H1 (cell line): ENCODE measurements at regions not wholly inside any gene's neighbourhood (a gene's known extent, or its start where the extent isn't known, plus 50 kb on each side); places are given as distances from the start of the nearest gene placed in this dataset.

Source experiments
- GABPA ChIP-seq: IDR thresholded peaks from 2 replicates; pipeline ENCODE4 v1.6.1; 2011; ENCODE audit warnings: mild to moderate bottlenecking, low read length, moderate library complexity, borderline replicate concordance; ENCODE audit not compliant: insufficient read depth
- RAD21 ChIP-seq, 2 experiments: IDR thresholded peaks in 1 of 2; conservative IDR thresholded peaks in 1 of 2; 2 replicates each; pipeline ENCODE4 v1.6.1; 2011; ENCODE audit warnings: low read depth in 2 of 2, low read length in 2 of 2, improper control_type of control experiment in 1 of 2, inconsistent platforms in 1 of 2, mild to moderate bottlenecking in 1 of 2, moderate library complexity in 1 of 2
- SIRT6 ChIP-seq: IDR thresholded peaks from one replicate; pipeline ENCODE4 v1.7.1; 2012; ENCODE audit warnings: low read length, inconsistent platforms
- SUZ12 ChIP-seq: fragments of 200-600 bp; sonication (generic); IDR thresholded peaks from 2 replicates; pipeline ENCODE4 v1.6.1; 2012; ENCODE audit warnings: mild to moderate bottlenecking, inconsistent platforms, low read length, moderate library complexity, mixed read lengths

GRCh38 chr3:86180696-86181095 is 810.3 kb downstream of the VGLL3 start (continued):
- TF ChIP-seq GABPA (no peak), SUZ12 (no peak), RAD21 (IDR thresholded peaks at IDR 0.05 in 1 of 2, conservative IDR thresholded peaks at IDR 0.05 in 1 of 2; ENCODE audit: low read depth in 2 of 2, low read length in 2 of 2) (peak; percentile 77 to 82), SIRT6 (no peak)
